ENCODE measurements at regions not wholly inside any gene's neighbourhood (a gene's known extent, or its start where the extent isn't known, plus 50 kb on each side); places are given as distances from the start of the nearest gene placed in this dataset.

DNA sequence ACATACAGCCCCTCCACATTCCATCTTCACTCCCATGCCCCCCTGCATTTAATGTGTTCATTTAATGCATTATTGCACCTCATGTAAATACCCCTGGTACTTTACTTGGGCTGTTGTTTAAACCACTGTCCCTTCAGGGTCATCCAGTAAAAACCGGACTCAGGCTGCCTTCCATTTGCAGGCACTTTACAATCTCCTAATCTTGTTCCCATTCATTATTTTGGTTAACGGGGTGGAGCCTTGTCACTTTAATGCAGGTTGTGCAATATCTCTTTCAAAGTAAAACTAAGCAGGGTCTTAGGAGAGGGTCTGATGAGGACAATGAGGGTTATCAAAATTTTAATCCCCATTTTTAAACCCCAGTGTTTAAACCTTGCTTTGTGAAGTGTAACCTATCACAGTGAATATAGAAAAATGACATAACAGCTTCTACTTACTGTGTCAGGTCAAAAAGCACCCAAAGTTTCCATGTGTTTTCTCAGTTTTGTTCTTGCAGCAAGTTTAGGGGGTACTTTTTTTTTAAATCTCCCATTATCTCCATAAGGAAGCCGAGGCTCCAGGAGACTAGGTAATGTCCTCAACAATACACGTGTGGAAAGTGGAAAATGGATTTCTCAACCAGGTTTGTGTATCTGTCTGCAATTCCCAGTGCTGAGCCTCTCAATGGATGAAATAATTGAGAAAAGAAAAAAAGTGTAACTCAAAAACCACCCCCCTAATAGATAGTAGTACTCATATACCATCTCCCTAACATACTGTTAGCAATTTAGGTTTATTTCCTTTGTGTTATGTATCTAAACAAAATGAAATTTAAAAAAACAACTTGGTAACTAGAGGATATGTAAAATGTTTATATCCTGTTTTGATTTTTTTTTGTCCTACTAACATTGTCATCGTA, 54.2 kb upstream of the SPRY4 start (continued):
- TF ChIP-seq ZC3H11A (IDR thresholded peaks at IDR 0.05; ENCODE audit: low read depth, low read length) (no peak), TSC22D4 (tag; IDR thresholded peaks at IDR 0.05) (no peak), CTBP1 (IDR thresholded peaks at IDR 0.05; ENCODE audit: borderline replicate concordance) (no peak), IRF2 (CRISPR knock-in tag; IDR thresholded peaks at IDR 0.05) (no peak), SRSF9 (IDR thresholded peaks at IDR 0.05; ENCODE audit: borderline replicate concordance, low read depth, low read length) (no peak), ETV6 (IDR thresholded peaks at IDR 0.05; ENCODE audit: borderline replicate concordance in 1 of 2, low read depth in 2 of 2, low read length in 1 of 2) (no peak), ETV6 (CRISPR knock-in tag; IDR thresholded peaks at IDR 0.05; ENCODE audit: borderline replicate concordance) (no peak), ZNF175 (CRISPR knock-in tag; IDR thresholded peaks at IDR 0.05; ENCODE audit: low read depth) (no peak), CCNT2 (IDR thresholded peaks at IDR 0.05; ENCODE audit: borderline replicate concordance, extremely low read depth, insufficient read length, low read depth, low read length) (no peak), KLF16 (IDR thresholded peaks at IDR 0.05) (peak; percentile 71), MIER1 (IDR thresholded peaks at IDR 0.05; ENCODE audit: low read depth) (no peak), CSDE1 (IDR thresholded peaks at IDR 0.05) (no peak), CEBPG (CRISPR knock-in tag; IDR thresholded peaks at IDR 0.05) (no peak), CEBPG (tag; conservative IDR thresholded peaks at IDR 0.05 in 1 of 2, IDR thresholded peaks at IDR 0.05 in 1 of 2) (peak; percentile 80 to 89), BCOR (IDR thresholded peaks at IDR 0.05) (no peak), RBM14 (IDR thresholded peaks at IDR 0.05; ENCODE audit: borderline replicate concordance, insufficient read depth, low read depth, low read length) (no peak), SIN3A (IDR thresholded peaks at IDR 0.05; ENCODE audit: borderline replicate concordance in 2 of 2, control insufficient read depth in 1 of 2, low read depth in 2 of 2, low read length in 2 of 2) (no peak)
- TF ChIP-seq, protein P1, sequence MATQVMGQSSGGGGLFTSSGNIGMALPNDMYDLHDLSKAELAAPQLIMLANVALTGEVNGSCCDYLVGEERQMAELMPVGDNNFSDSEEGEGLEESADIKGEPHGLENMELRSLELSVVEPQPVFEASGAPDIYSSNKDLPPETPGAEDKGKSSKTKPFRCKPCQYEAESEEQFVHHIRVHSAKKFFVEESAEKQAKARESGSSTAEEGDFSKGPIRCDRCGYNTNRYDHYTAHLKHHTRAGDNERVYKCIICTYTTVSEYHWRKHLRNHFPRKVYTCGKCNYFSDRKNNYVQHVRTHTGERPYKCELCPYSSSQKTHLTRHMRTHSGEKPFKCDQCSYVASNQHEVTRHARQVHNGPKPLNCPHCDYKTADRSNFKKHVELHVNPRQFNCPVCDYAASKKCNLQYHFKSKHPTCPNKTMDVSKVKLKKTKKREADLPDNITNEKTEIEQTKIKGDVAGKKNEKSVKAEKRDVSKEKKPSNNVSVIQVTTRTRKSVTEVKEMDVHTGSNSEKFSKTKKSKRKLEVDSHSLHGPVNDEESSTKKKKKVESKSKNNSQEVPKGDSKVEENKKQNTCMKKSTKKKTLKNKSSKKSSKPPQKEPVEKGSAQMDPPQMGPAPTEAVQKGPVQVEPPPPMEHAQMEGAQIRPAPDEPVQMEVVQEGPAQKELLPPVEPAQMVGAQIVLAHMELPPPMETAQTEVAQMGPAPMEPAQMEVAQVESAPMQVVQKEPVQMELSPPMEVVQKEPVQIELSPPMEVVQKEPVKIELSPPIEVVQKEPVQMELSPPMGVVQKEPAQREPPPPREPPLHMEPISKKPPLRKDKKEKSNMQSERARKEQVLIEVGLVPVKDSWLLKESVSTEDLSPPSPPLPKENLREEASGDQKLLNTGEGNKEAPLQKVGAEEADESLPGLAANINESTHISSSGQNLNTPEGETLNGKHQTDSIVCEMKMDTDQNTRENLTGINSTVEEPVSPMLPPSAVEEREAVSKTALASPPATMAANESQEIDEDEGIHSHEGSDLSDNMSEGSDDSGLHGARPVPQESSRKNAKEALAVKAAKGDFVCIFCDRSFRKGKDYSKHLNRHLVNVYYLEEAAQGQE (IDR thresholded peaks at IDR 0.05; ENCODE audit: borderline replicate concordance), result peak; percentile 94
- TF ChIP-seq, protein P1 (CRISPR knock-in tag; IDR thresholded peaks at IDR 0.05; ENCODE audit: low read depth), result no peak
- TF ChIP-seq, protein P2, sequence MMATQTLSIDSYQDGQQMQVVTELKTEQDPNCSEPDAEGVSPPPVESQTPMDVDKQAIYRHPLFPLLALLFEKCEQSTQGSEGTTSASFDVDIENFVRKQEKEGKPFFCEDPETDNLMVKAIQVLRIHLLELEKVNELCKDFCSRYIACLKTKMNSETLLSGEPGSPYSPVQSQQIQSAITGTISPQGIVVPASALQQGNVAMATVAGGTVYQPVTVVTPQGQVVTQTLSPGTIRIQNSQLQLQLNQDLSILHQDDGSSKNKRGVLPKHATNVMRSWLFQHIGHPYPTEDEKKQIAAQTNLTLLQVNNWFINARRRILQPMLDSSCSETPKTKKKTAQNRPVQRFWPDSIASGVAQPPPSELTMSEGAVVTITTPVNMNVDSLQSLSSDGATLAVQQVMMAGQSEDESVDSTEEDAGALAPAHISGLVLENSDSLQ (IDR thresholded peaks at IDR 0.05), result peak; percentile 39

Data from K562 (cell line).